ENCODE measurements at regions not wholly inside any gene's neighbourhood (a gene's known extent, or its start where the extent isn't known, plus 50 kb on each side); places are given as distances from the start of the nearest gene placed in this dataset.

- no peak for TF ChIP-seq ATF2 (CRISPR knock-in tag; IDR thresholded peaks at IDR 0.05; ENCODE audit: borderline replicate concordance, low read depth)
- TF ChIP-seq OVOL2 (CRISPR knock-in tag; IDR thresholded peaks at IDR 0.05; ENCODE audit: borderline replicate concordance) = no peak
- TF ChIP-seq GTF2I (CRISPR knock-in tag; conservative IDR thresholded peaks at IDR 0.05) = no peak
- TF ChIP-seq KAT7 (CRISPR knock-in tag; IDR thresholded peaks at IDR 0.05; ENCODE audit: borderline replicate concordance) = no peak
- TF ChIP-seq CREB1 (CRISPR knock-in tag; IDR thresholded peaks at IDR 0.05) = no peak
- TF ChIP-seq E2F4 (CRISPR knock-in tag; IDR thresholded peaks at IDR 0.05; ENCODE audit: borderline replicate concordance, low read depth) = no peak
- no peak for TF ChIP-seq FOXP4 (CRISPR knock-in tag; IDR thresholded peaks at IDR 0.05)
- no peak for TF ChIP-seq ESRRA (CRISPR knock-in tag; IDR thresholded peaks at IDR 0.05; ENCODE audit: borderline replicate concordance)
- TF ChIP-seq ZNF219 (CRISPR knock-in tag; IDR thresholded peaks at IDR 0.05; ENCODE audit: borderline replicate concordance) = no peak
- no peak for TF ChIP-seq ZNF396 (CRISPR knock-in tag; IDR thresholded peaks at IDR 0.05; ENCODE audit: borderline replicate concordance)
- TF ChIP-seq ZNF423 (CRISPR knock-in tag; IDR thresholded peaks at IDR 0.05) = no peak
- no peak for TF ChIP-seq SMAD4 (CRISPR knock-in tag; IDR thresholded peaks at IDR 0.05)
- TF ChIP-seq TCF7 (CRISPR knock-in tag; IDR thresholded peaks at IDR 0.05; ENCODE audit: low read depth) = no peak
- no peak for TF ChIP-seq MYBL2 (CRISPR knock-in tag; IDR thresholded peaks at IDR 0.05)
- TF ChIP-seq STAT6 (CRISPR knock-in tag; conservative IDR thresholded peaks at IDR 0.05; ENCODE audit: low read depth) = no peak
- TF ChIP-seq CTCF (IDR thresholded peaks at IDR 0.05) = no peak
- TF ChIP-seq CDX4 (CRISPR knock-in tag; IDR thresholded peaks at IDR 0.05; ENCODE audit: borderline replicate concordance) = no peak
- no peak for TF ChIP-seq ERG (CRISPR knock-in tag; IDR thresholded peaks at IDR 0.05)
- TF ChIP-seq ATF6 (CRISPR knock-in tag; IDR thresholded peaks at IDR 0.05) = no peak
- ATAC-seq (no peak), DNase-seq (ENCODE audit: low spot score) (no peak)
- no peaks in the 10 kb centered on the region for H3K4me1 Mint-ChIP-seq
- ChIA-PET CTCF (interaction anchor here (1.0 to 1.2 kb wide), 4 partner anchors 9 to 210 kb away, joined by 3 read pairs; no protein-coding TSS in a partner anchor), POLR2A (no interaction called here)
- H3K4me3 Mint-ChIP-seq = no peak overlapping the region
- H3K9me3 Mint-ChIP-seq = peaks cover 30% of the 10 kb centered on the region
- H3K27ac Mint-ChIP-seq = no peak overlapping the region
- peaks cover 22% of the 10 kb centered on the region for H3K36me3 Mint-ChIP-seq
- no peaks in the 10 kb centered on the region; the same call in 1 of the 2 replicates for H3K27me3 Mint-ChIP-seq (ENCODE audit: low read depth)
Observed at GRCh38 chr12:97359021-97359690, 103.4 kb upstream of the RMST start.

All from WTC11 (cell line).